ENCODE measurements at regions not wholly inside any gene's neighbourhood (a gene's known extent, or its start where the extent isn't known, plus 50 kb on each side); places are given as distances from the start of the nearest gene placed in this dataset.

DNA sequence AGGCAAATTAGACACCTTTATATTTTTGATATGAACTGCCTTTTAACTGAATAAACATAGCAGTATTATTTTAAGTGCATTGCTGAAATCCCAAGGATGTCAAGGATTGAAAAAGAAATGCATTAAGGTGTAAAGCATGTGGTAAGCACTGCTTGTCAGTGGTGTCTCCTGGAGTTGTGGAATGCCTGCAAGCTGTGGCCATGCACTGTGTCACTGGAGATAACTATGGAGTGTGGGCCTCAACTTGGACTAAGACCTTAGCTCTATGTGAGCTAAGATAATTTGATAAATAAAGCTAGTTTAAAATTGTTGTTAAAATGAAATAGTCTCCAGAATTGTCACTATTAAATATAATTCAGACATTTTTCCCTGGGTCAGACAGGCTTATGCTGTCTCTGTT lies 156.6 kb upstream of the OPRM1 start:
- ATAC-seq (no peak), DNase-seq (ENCODE audit: low spot score) (no peak)

DNA sequence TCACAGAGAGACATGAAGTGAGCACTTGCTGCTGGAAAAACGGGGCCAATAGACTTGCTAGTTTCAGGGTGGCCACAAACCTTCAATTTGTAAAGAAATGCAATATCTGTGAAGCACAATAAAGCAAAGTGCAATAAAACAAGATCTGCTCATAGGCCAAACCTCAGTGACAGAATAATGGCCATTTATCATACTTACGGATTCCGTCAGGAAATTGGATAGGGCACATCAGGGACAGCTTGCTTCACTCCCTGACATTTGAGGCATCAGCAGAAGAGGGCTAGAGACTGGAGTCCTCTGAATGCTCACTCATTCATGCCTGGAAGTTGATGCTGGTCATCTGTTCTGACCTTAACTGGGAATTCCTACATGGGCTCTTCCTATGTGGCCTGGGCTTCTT lies 165.5 kb upstream of the OPRM1 start:
- no peak for ATAC-seq
- no peak for DNase-seq (ENCODE audit: low spot score)

DNA sequence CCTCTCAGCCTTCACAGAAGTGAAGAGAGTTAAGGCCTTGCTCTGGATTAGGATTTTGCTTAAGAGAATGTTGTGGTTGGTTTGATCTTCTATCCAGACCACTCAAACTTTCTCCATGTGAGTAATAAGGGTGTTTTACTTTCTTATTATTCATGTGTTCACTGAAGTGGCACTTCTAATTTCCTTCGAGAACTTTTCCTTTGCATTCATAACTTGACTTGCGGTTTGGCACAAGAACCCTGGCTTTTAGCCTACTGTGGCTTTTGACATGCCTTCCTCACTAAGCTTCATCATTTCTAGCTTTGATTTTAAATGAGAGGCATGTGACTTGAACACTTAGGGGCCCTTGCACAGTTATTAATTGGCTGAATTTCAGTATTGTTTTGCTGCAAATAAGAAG lies 166.1 kb upstream of the OPRM1 start:
- DNase-seq (ENCODE audit: low spot score), result no peak
- no peak for ATAC-seq

DNA sequence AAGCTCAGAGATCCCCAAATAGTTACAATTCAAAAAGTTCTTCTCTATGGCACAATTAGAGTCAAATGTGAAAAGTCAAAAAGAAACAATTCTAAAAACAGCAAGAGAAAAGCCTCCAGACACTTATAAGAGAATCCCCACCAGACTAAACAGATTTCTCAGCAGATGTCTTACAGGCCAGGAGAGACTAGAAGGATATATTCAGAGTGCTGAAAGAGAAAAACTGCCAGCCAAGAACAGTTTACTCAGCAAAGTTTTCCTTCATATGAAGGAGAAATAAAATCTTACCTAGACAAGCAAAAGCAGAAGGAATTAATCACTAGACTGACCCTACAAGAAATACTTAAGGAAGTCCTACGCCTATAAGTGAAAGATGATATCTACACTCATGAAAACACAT lies 176.1 kb upstream of the OPRM1 start:
- DNase-seq (ENCODE audit: low spot score) (no peak), ATAC-seq (no peak)

DNA sequence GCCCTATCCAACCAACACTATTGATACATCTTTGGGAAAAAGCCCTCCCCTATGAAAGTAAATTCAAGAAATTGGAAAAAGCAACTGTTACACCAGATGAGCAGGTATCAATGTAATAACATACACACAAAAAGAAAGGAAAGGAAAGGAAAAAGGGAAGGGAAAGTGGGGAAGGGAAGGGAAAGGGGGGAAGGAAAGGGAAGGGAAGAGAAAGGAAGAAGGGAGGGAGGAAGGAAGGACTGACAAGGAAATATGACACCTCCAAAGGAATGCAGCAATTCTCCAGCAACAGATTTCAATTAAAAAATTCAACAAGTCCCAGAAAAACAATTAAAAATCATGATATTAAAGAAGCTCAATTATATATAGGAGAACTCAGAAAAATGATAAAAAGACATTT lies 176.9 kb upstream of the OPRM1 start:
- DNase-seq (ENCODE audit: low spot score) (no peak), ATAC-seq (no peak)

DNA sequence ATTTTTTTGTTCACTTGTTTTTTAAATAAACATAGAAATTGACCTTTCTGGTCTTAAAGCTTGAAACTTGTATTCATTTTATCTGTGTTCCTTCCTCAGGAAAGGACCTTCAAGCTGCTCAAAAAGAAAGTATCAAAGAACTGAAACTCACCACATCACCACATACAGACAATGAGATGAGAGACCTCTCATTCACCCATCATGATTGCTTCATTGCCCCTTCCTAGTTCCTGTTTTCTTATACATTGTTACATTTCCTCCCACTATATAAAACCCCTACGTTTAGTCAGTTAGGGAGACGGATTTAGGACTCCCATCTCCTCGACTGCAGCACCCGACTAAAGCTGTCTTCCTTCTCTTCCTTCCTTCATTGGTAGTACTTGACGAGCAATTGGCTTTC lies 180.5 kb upstream of the OPRM1 start:
- DNase-seq (ENCODE audit: low spot score), result no peak
- no peak for ATAC-seq

DNA sequence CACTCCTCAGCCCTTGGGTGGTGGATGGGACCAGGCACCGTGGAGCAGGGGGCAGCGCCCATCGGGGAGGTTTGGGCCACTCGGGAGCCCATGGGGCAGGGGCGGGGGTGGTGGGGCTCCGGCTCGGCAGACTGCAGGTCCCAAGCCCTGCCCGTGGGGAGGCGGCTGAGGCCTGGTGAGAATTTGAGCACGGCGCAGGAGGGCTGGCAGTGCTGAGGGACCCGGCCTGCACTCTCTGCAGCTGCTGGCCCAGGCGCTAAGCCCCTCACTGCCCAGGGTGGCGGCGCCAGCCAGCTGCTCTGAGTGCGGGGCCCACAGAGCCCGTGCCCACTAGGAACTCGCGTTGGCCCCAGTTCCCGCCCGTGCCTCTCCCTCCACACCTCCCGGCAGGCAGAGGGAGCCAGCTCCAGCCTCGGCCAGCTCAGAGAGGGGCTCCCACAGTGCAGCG lies 182.1 kb upstream of the OPRM1 start:
- DNase-seq (ENCODE audit: low spot score) (no peak), ATAC-seq (no peak)

DNA sequence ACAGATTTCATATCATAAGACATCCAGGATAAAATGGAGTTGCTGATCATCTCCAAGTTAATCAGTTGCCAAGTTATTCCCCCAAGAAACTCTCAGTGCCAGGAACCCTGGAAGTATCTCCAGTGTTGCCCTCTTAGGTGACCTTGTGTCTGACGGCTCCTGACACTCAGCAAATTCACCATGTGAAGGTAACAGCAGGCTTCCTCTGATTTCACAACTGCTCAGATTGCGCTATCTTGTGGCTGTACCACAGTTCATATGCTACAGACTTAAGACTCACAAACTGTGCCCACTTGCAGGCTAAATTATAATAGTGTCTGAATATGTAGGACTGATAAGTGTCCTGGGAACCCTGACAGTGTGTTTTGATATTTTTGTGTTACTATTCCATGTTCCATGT lies 186.6 kb upstream of the OPRM1 start:
- no peak for DNase-seq (ENCODE audit: low spot score)
- ATAC-seq, result no peak

DNA sequence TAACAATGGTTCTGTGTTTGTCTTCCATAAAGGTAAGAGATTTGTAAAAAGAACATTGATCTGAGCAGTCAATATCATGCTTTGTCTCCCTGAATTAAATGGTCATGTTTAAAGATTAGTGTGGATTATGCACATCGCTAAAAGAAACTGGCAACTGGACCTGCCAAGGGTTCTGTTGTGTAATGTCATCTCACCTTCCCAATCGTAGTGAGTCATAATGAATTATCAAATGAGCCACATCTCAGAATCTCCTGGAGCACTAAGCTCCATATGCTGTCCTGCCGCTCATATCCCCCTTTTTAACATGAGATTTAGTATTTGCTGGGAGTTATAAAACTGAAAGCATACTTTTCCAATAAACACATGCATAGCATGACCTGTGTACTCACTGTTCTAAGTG lies 187.0 kb upstream of the OPRM1 start:
- no peak for DNase-seq (ENCODE audit: low spot score)
- no peak for ATAC-seq

DNA sequence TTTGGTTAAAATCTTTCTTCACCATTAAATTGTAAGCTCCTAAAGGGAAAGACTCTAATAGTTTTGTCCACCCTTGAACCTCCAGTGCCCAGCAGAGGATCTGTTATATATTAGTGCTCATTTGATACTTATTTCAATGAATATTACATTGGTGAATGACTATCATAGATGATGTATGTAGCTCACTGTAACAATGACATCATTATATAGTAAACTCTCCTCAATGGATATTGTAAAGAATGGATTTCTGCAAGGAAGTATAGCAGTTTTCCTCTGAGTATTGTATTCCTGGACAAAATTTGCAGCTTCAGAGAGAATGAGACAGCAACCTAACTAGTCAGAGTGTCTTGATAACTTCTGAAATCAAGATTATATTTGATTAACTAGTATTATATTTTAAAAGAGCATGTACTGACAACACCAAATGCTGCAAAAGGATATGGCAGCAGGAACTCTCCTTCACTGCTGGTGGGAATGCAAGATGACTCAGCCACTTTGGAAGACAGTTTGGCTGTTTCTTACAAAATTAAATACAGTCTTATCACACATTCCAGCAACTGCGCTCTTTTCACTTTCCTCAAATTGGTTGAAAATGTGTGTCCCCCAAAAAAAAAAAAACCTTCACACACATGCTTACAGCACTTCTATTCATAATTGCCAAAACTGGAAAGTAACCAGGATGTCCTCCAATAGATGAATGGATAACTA lies 189.8 kb upstream of the OPRM1 start:
- no peak for ATAC-seq
- no peak for DNase-seq (ENCODE audit: low spot score)

DNA sequence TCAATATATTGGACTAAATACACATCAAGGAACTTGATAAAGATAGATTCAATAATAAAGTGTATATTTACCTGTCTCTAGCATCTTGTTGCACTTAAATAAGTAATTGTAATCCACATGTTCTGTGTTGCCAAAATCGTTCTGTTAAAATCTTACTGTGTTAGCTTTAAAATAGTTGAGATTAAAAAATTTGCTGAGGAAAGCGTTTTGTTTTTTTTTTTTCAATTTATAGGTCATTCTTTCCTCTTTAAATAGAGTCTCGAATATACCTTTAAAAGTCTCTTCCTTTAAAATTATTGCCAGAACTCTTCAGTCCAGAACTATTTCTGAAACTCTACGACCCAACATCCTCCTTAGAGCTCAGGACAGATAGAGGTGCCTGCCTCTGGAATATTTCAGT lies 195.6 kb upstream of the OPRM1 start:
- no peak for ATAC-seq
- no peak for DNase-seq (ENCODE audit: low spot score)

DNA sequence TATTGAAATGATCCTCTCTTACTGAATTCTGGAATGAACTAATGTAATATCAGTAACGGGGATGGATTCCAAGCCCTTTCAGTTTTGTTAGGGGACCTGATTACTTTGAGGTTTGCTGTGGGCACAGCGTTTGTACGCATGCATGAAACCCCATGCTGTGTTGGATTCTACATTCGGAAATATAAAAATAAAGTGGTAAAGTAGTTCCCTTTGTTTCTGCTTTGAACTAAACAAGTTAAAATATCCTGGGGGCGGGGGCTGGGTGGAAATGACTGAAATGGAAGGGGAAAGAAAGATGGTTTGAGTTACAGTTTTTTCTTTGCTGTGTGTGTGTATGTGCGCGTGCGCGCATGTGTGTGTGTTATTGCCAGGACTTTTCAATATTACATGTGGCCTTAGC lies 196.5 kb upstream of the OPRM1 start:
- DNase-seq (ENCODE audit: low spot score) (no peak), ATAC-seq (no peak)

DNA sequence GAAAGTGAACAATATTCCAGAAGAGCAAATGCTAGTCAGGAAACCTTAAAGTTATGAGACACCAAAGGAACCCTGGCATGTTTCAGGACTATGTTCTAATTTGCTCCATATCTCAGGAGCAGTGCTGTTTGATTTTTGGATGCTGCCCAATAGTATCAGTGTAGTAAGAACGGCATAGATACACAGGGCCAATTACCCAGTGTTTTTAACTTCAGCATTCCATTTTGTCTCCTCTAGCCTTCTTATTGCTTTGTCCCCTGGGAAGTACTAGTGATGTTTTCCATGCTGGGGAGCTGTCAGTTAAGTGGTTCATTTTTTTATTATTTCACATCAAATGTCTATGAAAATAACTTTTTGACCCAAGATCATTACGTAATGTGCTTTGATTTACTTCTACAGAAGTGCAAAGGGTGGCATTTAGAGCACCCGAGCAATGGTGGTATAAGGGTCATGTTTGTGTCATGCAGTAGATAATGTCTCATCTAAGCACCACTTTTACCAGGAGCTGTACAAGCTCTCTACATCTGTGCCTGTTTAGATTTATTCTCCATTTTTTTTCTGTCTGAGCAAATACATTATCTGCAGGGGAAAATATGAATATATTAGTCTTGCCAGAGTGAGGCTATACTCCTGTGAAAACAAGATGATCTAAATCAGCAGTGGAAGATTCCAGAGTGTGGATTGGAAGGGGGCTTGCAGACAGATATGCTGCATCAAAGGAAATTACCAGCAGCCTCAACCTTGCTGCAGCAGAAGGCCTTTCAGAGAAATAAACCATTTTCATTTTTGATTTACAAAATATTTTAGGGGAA lies 198.8 kb upstream of the OPRM1 start:
- no peak for ATAC-seq

DNA sequence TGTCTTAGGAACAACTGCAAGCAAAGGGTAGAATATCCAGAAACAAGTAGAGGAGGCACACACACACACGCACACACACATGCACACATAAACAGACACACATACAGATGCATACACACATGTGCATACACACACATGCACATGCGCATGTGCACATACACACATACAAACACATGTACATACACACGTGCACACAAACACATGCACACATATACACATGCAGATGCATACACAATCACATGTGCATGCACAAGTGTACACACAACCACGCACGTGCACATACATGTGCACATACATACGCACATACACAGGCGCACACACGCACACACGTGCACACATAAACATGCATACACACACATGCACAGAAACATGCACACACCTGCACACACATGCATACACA lies 206.5 kb upstream of the OPRM1 start:
- ATAC-seq (no peak), DNase-seq (ENCODE audit: low spot score) (no peak)

More for the DNA sequence above, 198.8 kb upstream of the OPRM1 start:
- no peak for DNase-seq (ENCODE audit: low spot score)

DNA sequence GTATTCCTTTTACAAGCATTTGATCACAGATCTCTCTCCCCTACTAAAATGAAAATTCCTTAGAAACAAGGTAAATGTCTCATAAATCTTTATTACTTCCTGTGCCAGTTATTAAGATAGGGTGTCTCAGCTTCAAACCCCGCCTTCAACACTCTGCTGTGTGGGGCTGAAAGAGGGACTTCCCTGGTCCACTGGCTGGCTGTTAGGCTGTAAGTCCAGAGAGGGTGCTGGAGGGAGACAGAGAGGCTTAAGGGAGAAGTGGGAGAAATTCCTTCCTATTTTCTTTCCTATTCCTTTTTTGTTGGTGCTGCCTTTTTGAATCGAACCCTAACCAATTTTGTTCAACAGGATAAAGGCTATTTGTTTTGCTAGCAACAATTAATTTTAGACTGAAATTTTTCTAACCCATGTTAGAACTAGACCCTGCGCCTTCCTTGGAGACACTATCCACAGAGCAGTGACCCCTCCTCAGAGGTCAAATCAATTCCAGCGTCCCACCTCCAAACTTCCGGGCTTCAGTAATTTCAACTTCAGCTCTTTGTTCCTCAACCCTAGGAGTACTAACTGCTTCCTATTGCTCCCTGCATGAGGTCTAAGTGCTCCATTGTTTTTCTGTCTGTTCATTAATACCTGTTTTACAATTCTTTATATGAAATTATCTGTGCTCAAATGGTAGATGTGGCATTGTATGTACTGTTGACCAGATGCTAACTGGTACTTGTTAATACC lies 207.5 kb upstream of the OPRM1 start:
- DNase-seq (ENCODE audit: low spot score) (no peak), ATAC-seq (no peak)

DNA sequence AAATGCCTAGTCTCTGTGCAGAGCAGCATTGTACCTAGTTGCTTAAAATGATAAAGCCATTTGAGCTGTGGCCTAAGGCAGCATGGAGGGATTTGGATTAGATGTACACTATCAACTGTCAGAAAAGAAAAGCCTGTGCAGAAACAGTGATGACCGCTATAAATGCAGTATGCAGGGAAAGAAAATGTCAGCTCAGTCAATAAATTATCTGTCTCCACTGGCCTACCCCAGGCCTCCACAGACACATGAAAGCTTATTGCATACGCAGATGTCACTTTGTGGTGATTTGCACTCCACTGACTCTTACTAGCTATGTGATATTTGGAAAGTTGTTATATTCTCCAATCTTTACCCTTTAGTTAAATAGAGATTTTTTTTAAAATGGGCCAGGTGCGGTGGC lies 221.9 kb upstream of the OPRM1 start:
- DNase-seq (ENCODE audit: low spot score) (no peak), ATAC-seq (no peak)

DNA sequence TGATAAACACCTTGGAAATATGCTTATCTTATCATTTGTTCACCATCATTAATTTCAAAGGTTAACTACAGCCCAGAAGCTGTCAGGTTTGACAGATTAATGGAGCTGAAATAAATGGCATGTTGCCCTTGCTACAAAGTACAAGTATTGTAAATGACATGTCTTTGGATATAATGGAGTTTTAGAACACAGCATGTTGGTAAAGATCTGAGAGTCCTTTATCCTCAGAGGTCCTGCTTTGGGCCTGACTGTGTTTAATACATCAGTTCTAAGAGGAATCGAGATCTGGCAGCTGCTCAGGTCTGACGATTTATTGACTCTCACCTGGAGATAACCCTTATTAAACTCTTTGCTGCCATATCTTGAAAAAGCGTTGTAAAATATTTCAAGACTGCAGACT lies 222.7 kb upstream of the OPRM1 start:
- DNase-seq (ENCODE audit: low spot score) (no peak), ATAC-seq (no peak)

DNA sequence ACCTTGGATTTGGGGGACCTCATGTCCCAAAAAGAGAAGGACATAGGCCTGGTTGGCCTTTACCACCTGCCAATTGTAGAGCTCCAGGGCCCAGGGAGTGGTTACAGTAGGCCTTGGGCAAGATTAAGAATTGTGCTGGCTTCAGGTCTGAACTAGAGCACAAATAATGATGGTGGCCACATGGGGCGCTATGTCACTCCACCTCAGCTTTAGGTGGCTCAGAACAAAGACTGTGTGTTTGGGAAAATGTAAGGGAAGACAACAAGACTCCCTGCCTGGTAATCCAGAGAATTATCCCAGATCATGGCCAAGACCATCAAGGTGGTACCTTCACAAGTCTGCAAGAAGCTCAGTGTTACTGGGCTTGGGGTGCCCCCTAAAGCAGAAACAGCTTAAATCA lies 224.9 kb upstream of the OPRM1 start:
- ATAC-seq, result no peak
- no peak for DNase-seq (ENCODE audit: low spot score)

DNA sequence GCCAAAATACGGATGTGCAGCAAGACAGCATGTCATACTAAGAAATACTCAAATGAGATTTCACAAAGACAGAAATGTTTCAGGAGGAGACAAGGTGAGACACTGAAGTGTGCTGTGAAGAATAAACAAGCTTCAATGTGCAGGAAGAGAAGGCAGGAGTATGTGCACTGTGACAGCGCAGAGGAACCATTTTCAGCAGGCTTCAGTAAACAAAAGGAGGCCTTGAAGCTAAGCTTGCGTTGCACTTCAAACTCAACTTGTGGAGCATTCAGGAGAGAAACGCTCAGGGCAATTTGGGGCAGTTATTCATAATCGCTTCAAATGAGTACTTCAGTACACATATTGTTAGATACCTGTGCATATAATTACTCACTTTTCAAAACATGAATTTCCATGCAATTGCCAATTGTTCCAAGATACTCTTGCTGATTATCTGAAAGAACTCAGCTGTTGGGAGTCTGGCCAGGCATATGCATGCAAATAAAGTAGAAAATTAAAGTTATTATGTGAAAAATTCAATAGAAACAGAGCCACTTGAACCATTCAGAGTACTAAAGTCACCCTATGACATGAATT lies 234.2 kb upstream of the OPRM1 start:
- no peak for ATAC-seq
- DNase-seq (ENCODE audit: low spot score), result no peak

DNA sequence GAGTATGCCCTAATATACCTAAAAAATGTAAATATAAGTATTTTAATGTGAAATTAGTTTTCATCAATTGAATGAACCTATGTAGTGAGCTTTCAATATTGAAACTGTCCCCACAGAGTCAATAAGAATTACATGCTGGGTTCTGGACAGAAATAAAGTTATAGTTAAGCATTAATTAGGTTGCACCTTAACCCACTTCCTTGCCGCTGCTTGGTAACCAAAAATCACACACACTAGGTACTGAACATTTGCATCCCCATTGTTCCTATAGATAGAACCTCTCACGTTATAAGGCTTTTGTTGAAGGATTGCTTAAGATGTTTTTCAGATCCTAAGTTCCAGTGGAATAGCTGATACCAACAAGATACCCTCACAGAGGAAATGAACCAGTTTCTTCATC lies 237.1 kb upstream of the OPRM1 start:
- ATAC-seq, result no peak
- DNase-seq (ENCODE audit: low spot score), result no peak

DNA sequence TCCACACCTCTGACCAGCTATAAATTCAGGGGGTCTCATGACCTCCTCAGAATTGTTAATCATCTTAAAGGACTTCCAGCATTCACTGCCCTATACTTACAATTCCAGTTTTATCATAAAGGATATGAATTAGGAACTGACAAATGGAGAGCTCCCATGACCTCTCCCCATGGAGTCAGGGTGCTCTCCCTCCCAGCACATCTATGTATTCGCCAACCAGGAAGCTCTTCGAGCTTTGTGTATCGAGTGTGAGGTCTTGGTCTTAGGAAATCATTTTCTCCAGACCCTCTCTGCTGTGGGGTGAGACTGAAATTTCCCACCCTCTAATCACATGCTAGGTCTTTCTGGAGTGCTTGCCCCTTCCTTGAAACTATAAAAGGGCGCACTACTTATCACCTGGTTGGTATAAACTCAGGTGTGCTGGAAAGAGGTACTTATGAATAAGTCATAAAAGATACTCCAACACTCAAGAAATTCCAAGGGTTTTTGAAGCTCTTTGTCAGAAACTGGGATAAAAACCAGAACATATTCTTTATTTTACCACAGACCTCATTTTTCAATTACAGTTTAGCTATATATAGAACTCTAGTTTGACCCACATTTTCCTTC lies 238.4 kb upstream of the OPRM1 start:
- DNase-seq (ENCODE audit: low spot score) (no peak), ATAC-seq (no peak)
